HG03521 (cell line): ENCODE measurements at regions not wholly inside any gene's neighbourhood (a gene's known extent, or its start where the extent isn't known, plus 50 kb on each side); places are given as distances from the start of the nearest gene placed in this dataset.
"Not testable (repeated sequence)": the region's sequence is repeated elsewhere in the genome, so short reads cannot be mapped to it uniquely, and the experiment has no call there.

Experiments used
- ATAC-seq: cut with Tn5 transposase; IDR thresholded peaks from one replicate; pipeline ENCODE4 v1.9.1; 2021; ENCODE audit warnings: mild to moderate bottlenecking, moderate library complexity; ENCODE audit not compliant: unreplicated experiment

- no peak for ATAC-seq
Measured at GRCh38 chr16:85518398-85519049, 94.6 kb upstream of the GSE1 start.

DNA sequence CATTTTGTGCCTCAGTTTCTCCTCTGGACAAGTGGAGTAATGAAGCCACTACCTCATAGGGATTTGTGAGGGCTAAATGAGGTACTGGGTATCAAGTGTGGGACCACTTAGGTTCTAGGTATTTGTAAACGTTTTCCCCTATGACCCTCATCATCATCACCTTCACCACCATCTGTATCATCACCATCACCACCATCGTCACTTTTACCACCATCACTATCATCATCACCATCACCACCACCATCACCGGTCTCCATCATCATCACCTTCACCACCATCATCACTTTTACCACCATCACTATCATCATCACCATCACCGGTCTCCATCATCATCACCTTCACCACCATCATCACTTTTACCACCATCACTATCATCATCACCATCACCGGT lies 94.1 kb upstream of the GSE1 start:
- not testable (repeated sequence) for ATAC-seq

DNA sequence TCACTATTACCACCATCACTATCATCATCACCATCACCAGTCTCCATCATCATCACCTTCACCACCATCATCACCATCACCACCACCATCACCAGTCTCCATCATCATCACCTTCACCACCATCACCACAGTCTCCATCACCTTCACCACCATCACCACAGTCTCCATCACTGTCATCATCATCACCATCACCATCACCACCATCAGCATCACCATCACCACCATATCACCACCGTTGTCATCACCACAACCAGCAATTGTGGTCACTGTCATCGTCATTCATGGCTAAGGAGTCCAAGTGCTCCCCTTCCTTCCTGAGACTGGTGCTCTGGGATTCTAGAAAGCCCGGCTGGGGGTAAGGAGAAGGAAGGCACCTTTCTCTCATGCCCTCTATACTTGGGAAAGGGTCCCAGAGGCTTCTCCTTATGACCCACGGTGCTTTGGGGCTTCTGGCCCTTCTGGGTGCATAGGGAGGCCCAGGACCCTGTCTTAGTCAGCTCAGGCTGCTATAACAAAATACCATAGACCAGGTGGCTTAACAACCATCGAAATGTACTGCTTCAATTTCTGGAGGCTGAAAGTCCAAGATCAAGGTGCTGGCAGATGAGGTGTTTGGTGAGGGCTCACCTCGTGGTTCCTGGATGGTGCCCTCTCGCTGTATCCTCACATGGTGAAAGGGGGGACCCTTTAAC lies 93.4 kb upstream of the GSE1 start:
- ATAC-seq: no peak

- no peak for ATAC-seq
Measured at GRCh38 chr16:85520853-85521521, 92.1 kb upstream of the GSE1 start.

GRCh38 chr16:85521552-85522307 lies 91.4 kb upstream of the GSE1 start:
- ATAC-seq: no peak

DNA sequence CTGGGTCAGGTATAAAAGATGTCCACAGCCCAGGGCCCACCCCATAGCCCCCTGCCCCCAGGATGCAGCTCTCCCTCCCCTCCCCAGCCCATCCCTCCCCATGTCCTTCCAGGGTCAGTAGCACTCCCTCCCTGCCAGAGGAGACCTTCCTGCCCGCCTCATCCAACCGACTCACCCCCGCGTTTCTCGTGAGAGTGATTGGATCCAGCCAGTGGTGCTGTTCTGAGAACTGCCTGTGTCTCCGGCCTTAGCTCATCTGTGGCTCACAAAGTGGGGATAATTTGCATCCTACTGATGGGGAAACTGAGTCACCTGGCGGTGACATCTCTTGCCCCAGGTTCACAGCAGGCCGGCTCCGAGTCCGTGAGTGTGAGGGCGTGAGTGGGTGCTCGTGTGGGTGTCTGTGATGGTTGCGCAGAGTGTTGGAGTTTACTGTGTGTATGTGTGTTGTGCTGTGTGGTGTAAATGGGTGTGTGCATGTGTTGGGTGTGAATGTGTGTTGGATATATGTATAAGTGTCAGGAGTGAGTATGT lies 90.7 kb upstream of the GSE1 start:
- no peak for ATAC-seq

GRCh38 chr16:85522842-85523601 lies 90.1 kb upstream of the GSE1 start:
- ATAC-seq: no peak

GRCh38 chr16:85523602-85524364 lies 89.3 kb upstream of the GSE1 start:
- no peak for ATAC-seq

- ATAC-seq: no peak
Measured at GRCh38 chr16:85524365-85524629, 88.8 kb upstream of the GSE1 start.

DNA sequence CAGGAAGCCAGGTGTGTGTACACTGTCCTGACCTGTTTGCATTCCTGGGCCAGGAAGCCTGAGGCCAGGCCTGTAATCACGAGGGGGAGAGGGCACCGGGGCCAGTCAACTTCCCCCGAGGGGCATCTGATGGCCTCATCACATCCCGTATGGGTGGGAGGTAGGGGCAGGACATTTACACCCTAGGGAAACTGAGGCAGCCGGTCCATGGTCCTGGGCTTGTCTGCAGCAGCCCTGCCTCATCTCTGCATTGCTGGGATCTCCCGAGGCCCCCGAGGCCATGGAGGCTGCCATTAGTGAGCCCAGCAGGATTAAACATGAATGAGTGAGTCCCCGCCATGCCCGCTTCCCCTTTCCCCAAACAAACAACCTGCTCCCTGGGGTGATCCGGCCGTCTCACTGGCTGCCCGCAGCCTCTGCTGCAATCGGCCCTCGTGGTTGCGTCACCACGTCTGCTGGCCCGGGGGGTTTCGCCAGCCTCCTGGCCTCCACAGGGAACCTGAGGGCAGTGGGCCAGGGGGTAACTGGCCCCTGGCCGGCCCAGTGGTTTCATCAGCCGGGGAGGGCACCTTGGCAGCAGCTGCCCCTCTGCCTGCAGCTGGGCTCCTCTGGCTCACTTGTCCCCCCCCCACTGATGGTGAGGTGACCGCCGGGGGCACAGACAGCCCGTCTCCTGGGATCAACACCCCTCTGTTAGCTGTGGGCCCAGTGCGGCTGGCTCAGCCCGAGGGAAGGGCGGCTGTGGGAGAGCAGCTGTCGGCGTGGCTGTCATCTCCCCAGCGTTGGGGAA lies 88.3 kb upstream of the GSE1 start:
- ATAC-seq: no peak

- ATAC-seq: no peak
Measured at GRCh38 chr16:85525420-85526184, 87.5 kb upstream of the GSE1 start.

GRCh38 chr16:85526185-85526974 lies 86.7 kb upstream of the GSE1 start:
- no peak for ATAC-seq

DNA sequence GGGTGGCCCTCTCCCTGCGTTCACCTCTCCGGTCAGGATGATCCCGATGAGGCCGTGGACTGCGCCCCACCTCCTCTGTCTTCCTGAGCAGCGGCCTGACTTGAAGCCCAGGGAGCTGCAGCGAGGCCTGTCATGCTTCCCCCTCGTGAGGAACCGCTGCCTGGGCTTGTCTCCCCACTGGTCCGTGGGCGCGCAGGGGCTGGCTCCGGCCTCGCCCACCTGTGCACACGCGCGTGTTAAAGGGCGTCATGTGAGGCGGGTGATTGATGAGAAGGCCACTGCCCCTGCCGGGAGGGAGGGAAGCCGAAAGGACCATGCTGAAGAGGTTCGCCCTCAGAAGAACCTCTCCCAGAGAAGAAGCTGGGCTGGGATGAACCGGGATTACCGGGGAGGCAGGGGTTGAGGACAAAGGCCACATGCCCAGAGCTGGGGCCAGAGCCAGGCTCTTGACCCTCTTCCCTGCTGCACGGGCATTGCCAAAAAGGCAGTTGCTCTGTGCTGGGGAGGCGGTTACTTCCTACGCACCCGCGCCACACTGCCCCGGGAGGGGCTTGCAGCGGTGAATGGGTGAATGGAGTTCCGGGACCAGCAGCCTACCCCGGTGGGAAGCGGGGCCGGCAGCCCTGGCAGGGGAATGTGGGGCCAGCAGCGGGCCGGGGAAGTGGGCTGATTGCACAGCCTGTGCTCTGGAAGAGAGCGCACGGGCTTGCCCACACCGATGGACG lies 85.9 kb upstream of the GSE1 start:
- no peak for ATAC-seq

GRCh38 chr16:85527767-85528297 lies 85.3 kb upstream of the GSE1 start:
- no peak for ATAC-seq

DNA sequence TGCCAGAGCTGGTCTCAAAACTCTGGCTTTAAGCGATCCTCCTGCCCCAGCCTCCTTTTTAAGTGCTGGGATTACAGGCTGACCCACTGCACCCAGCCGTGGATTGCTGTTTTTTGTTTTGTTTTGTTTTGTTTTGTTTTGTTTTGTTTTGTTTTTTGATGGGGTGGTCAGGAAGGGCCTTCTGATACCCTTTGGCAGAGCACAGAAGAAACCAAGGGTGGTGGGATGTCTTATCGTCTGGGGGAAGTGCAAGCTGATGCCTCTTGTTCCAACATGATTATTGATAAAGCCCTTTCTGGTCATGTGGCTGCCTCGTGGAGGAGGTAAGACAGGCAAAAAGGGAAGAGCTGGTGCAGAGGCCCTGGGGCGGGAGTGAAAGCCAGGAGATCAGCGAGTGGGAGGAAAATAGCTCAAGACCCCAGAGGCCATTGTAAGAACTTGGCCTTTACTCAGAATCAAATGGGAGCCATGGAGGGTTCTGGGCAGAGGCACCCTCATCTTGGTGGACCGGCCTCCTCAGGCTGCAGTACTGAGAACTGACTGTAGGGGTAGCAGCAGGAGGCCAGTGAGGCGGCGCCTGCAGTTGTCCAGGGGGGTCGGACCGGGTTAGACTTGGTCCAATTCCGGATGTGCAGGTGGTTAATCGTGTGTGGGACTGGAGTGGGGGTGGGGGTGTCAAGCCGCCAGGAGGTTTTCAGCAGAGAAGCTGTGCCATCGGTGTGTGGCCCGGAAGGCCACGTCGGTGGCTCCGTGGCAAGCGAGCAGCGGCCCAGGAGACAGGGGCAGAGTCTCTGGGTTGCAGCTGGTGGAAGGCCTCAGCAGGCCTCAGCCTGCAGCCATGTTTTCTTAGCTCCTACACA lies 84.4 kb upstream of the GSE1 start:
- ATAC-seq: no peak
